Type B pancreatic cell (in vitro differentiated cells): ENCODE measurements at regions not wholly inside any gene's neighbourhood (a gene's known extent, or its start where the extent isn't known, plus 50 kb on each side); places are given as distances from the start of the nearest gene placed in this dataset.

ENCODE experiments used
- DNase-seq: peaks from one replicate; pipeline ENCODE4 v3.0.0; 2021; ENCODE audit warnings: mixed read lengths; ENCODE audit not compliant: unreplicated experiment; ENCODE audit errors: extremely low spot score
- H3K27ac Mint-ChIP-seq: 2 replicates; pipeline ENCODE4 v1.8.0; 2021; ENCODE audit warnings: mild to moderate bottlenecking, mixed read lengths
- H3K27me3 Mint-ChIP-seq: 2 replicates; pipeline ENCODE4 v1.8.0; 2021; ENCODE audit warnings: mixed read lengths
- H3K36me3 Mint-ChIP-seq: 2 replicates; pipeline ENCODE4 v1.8.0; 2021; ENCODE audit warnings: mixed read lengths
- H3K4me1 Mint-ChIP-seq: one replicate; pipeline ENCODE4 v1.8.0; 2021; ENCODE audit warnings: mixed read lengths; ENCODE audit not compliant: unreplicated experiment
- H3K4me3 Mint-ChIP-seq: 2 replicates; pipeline ENCODE4 v1.8.0; 2021; ENCODE audit warnings: mild to moderate bottlenecking, mixed read lengths
- H3K9me3 Mint-ChIP-seq: 2 replicates; pipeline ENCODE4 v1.8.0; 2021; ENCODE audit warnings: mixed read lengths
- TF ChIP-seq, protein P1 (sequence below): fragments of 200-600 bp; sonication (generic); conservative IDR thresholded peaks from 2 replicates; pipeline ENCODE4 v1.5.0; 2021; ENCODE audit warnings: antibody characterized with exemption, mild to moderate bottlenecking

DNA sequence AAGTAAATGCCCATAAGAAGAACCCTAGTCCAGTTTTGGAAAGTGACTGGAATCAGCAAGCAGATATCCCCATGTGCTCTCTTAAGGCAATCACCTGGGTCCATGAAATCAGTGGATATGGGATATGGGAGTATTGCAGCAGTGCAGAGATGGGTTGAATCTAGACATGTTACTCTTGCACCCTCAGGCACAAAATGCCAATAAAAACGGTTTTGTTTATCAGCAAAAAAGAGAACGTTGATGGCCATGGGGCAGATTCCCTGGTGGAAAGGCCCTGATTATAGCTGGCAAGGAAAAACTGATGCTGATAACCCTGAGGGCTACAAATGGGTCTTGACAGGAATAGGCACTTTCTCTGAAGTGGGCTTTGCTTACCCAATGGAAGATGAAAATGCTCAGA is 380.2 kb upstream of the SEMA6D start:
- Mint-ChIP-seq H3K27me3 (no peaks in the 10 kb centered on the region), H3K36me3 (no peaks in the 10 kb centered on the region), H3K27ac (no peak overlapping the region), H3K9me3 (peaks cover 3% of the 10 kb centered on the region), H3K4me1 (peaks cover 17% of the 10 kb centered on the region), H3K4me3 (no peak overlapping the region)
- TF ChIP-seq, protein P1, sequence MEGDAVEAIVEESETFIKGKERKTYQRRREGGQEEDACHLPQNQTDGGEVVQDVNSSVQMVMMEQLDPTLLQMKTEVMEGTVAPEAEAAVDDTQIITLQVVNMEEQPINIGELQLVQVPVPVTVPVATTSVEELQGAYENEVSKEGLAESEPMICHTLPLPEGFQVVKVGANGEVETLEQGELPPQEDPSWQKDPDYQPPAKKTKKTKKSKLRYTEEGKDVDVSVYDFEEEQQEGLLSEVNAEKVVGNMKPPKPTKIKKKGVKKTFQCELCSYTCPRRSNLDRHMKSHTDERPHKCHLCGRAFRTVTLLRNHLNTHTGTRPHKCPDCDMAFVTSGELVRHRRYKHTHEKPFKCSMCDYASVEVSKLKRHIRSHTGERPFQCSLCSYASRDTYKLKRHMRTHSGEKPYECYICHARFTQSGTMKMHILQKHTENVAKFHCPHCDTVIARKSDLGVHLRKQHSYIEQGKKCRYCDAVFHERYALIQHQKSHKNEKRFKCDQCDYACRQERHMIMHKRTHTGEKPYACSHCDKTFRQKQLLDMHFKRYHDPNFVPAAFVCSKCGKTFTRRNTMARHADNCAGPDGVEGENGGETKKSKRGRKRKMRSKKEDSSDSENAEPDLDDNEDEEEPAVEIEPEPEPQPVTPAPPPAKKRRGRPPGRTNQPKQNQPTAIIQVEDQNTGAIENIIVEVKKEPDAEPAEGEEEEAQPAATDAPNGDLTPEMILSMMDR = no peak
- DNase-seq = no peak

DNA sequence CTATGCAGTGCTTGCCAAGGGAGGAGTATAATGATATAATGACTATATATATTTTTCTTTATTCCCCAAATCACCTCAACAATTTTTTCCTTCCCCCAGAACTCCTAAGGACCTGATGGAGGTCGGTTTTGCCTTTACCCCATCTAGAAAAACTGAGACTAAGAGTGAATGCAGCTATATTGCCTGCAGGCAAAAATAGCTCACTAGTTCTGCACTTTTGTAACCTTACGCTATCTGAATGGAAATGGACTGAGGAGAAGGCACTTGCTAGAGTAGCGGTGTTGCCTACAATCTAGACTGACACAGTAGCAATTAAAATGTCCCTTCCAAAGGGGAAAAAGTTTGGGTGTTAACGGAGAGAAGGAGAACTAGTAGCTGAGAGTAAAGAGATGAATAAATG is 379.5 kb upstream of the SEMA6D start:
- TF ChIP-seq, protein P1 = no peak
- Mint-ChIP-seq H3K27me3 (no peaks in the 10 kb centered on the region), H3K36me3 (no peaks in the 10 kb centered on the region), H3K9me3 (peaks cover 3% of the 10 kb centered on the region), H3K27ac (no peak overlapping the region), H3K4me1 (peaks cover 10% of the 10 kb centered on the region), H3K4me3 (no peak overlapping the region)
- DNase-seq = no peak

DNA sequence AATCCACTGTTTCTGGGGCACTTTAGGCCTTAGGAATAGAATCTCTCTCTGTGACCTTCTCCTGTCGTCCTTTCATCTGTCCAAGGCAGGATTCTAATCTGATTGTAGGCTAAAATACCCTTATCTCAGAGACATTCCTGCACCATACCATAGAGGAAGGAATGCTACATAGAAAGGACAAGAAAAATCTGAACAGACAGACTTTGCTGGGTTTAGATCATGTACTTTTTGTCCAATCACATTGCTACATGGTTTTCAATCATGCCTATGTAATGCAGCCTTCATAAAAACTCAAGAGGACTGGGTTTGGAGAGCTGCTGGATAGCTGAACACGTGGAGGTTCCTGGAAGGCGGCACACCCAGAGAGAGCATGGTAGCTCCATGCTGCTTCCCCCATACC is 378.5 kb upstream of the SEMA6D start:
- H3K4me3 Mint-ChIP-seq = no peak overlapping the region
- no peak overlapping the region for H3K27ac Mint-ChIP-seq
- H3K36me3 Mint-ChIP-seq = no peaks in the 10 kb centered on the region
- peaks cover 3% of the 10 kb centered on the region for H3K9me3 Mint-ChIP-seq
- TF ChIP-seq, protein P1 = no peak
- H3K4me1 Mint-ChIP-seq = peaks cover 5% of the 10 kb centered on the region
- DNase-seq = no peak
- no peaks in the 10 kb centered on the region for H3K27me3 Mint-ChIP-seq

DNA sequence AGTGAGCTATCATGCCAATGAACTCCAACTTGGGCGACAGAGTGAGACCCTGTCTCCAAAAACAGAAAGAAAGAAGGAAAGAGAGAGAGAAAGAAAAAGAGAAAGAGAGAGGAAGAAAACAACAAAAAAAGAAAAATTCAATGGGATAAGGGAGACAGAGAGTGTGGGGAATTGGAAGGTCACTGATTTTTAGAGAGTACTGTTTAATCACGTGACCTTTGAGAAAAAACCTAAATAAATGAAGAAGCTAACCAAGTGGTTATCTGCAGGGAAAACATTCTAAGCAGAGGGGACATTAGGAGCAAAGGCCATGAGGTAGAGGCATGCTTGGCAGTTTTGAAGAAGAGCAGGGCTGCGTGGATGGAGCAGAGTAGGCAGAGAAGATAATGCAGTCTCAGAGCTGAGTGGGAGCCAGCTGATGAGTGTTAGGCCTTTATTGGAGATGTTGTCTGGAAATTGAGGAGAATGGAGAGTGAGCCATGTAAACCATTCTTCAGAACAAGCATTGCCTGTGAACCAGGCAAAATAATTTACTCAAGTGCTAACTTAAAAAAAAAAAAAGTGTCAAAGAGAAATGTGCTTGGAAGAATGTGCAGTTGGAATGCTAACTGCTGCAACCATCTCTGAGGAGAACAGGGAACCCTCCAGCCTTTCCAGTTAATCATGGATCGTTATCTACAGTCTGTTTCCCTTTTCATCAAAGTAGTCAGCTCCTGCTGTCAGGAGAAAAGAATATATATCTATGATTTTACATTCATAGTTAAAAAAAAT is 377.3 kb upstream of the SEMA6D start:
- no peaks in the 10 kb centered on the region for H3K27me3 Mint-ChIP-seq
- DNase-seq = no peak
- H3K9me3 Mint-ChIP-seq = peaks cover 3% of the 10 kb centered on the region
- no peaks in the 10 kb centered on the region for H3K36me3 Mint-ChIP-seq
- no peak overlapping the region for H3K4me3 Mint-ChIP-seq
- TF ChIP-seq, protein P1 = no peak
- no peak overlapping the region for H3K27ac Mint-ChIP-seq
- peaks cover 4% of the 10 kb centered on the region for H3K4me1 Mint-ChIP-seq

DNA sequence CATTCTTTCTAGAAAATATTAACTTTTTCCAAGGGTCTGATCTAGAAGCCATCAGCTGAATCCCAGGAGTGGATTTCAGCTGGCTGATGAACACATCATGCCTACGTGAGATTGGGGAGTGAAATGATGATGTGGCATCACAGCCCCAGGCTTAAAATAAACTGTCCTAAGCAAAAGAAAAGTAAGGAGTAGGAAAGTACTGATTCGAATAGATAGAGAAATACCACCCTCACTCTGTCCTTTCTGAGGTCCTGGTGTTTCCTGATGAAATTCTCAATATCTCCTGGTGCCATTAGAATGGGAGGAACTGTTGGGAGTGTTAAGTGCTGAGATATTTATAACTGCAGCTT is 376.8 kb upstream of the SEMA6D start:
- no peak overlapping the region for H3K4me3 Mint-ChIP-seq
- no peaks in the 10 kb centered on the region for H3K36me3 Mint-ChIP-seq
- peaks cover 4% of the 10 kb centered on the region for H3K4me1 Mint-ChIP-seq
- H3K27me3 Mint-ChIP-seq = no peaks in the 10 kb centered on the region
- H3K27ac Mint-ChIP-seq = no peak overlapping the region
- TF ChIP-seq, protein P1 = no peak
- H3K9me3 Mint-ChIP-seq = peaks cover 3% of the 10 kb centered on the region
- no peak for DNase-seq

DNA sequence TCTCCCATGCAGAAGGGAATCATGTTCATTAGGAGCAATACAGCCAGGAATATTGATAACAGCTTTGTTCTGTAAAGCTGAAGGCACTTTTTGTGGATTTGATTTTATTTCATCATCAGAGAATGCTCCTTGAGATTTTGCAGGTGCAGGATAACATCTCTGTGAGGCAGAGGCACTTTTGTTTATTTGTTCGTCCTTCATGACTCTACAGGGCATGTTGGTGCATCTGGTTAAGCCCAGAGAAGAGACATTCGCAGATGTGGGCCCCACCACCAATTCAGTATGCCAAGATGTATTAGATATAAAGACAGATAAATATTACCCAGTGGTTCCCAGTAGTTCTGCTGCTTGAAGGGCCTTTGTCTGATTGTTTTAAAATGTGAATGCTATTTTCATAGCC is 368.1 kb upstream of the SEMA6D start:
- no peaks in the 10 kb centered on the region for H3K27me3 Mint-ChIP-seq
- H3K36me3 Mint-ChIP-seq = no peaks in the 10 kb centered on the region
- no peaks in the 10 kb centered on the region for H3K9me3 Mint-ChIP-seq
- no peak overlapping the region for H3K27ac Mint-ChIP-seq
- peaks cover 6% of the 10 kb centered on the region for H3K4me1 Mint-ChIP-seq
- no peak for DNase-seq
- no peak overlapping the region for H3K4me3 Mint-ChIP-seq
- TF ChIP-seq, protein P1 = no peak
